G401.6 (cell line): ENCODE measurements at regions not wholly inside any gene's neighbourhood (a gene's known extent, or its start where the extent isn't known, plus 50 kb on each side); places are given as distances from the start of the nearest gene placed in this dataset.
"Not testable (repeated sequence)": the region's sequence is repeated elsewhere in the genome, so short reads cannot be mapped to it uniquely, and the experiment has no call there.

Experiments used
- FAIRE-seq: peaks from 2 replicates; lab custom pipeline; 2012; peaks lifted over from hg19 to GRCh38; lab: Jason Lieb, UNC

DNA sequence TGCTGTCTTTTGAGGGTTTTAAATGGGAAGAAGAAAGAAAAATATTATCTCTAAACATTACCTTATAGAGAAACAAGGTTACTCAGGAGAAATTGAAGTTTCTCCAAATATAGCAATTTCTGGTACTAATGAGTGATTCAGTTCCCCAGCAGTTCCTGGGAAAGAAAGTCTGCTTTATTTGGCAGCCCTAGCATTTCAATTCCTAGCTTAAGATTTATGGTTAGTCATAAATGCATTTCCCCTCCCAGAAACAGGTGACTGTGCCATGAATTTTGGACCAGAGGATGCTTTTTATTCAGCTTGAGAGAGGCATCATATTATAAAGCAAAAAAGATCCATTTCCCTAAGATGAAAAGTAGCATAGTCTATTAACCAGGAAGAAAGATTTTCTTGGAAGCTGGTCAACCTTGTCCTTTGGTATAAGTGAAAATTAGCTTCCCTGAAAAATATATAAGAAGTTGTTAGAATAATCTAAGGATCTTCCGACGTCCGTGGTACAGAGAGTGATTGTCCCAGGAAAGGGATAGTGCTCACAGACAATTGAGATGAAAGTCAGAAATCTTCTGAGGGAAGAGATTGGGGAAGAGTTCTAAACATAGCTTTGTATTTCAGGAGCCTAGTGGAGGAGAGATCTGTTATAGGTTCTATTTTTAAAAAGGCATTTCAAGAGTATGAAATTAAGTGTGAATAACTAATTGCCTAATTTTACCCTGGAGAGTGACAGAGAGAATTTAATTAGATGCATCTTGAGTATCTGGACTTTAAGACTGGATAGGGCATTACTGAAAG, 164.9 kb downstream of the ESM1 start:
- FAIRE-seq, result no peak

GRCh38 chr5:54807421-54807820, 178.0 kb downstream of the ESM1 start:
- no peak for FAIRE-seq

GRCh38 chr5:54804521-54804920, 180.9 kb downstream of the ESM1 start:
- FAIRE-seq, result no peak

DNA sequence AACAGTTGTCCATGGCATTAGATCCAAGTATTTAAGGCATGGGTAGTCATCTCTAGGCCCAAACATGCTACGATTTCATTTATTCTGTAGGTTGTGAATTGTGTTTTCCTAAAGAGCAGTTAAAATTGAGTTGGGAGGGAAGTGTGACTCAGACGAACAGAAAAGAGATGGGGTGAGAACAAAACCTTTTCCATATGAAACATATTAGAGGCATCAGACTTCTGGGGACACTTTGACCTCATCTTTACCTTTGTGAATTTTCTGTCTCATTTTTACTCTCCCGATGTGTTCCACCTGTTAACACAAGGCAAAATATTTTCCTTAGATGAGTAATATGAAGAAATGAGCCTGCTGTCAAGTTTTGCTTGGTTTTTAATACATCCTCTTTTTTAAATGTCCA, 181.3 kb downstream of the ESM1 start:
- FAIRE-seq, result no peak

DNA sequence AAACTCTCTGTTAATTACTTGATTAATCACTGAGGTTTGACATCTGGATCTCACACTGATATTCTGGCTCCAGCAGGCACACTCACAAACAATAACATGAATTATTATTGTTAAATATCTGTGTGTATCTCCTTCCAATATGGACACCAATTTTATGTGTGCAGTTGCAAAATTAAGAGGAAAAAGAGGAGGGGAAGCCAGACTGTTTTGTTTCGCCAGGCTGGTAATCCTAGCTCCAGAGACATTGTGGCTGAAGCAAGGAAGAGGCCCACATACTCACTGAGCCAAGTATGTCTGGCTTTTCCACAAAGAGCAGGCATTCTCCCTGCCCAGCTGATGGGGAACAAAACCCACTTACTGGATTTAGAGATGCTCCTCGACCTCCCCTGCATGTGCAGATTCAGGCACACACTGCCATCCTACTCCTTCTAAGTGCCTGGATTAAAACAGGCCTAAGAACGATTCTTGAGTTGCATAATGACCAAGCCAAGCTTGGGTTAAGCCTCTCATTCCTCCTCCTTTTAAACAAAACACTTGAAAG, 181.9 kb downstream of the ESM1 start:
- no peak for FAIRE-seq

GRCh38 chr5:54799645-54800044, 185.7 kb downstream of the ESM1 start:
- FAIRE-seq, result no peak

DNA sequence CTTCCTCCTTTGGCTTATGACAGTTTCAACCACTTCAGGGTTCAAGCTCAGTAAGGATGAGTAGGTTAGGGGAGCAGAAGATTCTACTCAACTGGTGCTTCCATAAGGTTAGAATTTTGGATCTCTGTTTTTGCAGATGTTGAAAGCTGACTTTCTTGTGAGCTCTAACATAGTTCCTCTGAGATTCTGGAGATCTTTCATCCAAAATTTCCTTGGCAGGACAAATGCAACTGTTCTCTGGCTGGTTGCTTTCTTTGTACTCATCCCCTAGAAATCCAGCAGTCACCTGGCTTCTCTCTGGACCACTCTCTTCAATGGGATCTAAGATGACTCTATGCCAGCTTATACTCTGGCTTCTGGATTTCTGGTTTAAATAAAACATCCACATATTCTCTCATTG, 189.6 kb downstream of the ESM1 start:
- no peak for FAIRE-seq

DNA sequence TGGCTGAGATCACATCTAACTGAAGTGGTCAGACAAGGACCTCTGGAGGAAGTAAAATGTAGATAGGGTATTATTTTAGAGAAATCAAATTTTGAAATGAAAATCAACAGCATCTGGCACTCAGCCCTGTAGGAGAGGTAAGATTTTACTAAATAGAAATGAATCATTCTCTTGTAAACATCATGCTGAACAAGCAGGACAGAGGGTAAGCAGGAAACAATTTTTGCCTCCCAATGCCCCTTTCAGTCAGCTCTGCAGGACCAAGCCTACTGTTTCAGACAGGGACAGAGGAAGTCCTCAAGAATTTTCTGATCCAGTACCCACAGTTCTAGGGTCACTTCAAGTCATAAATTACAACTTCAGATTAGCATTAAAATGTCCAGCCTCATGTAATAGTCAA, 190.1 kb downstream of the ESM1 start:
- no peak for FAIRE-seq

GRCh38 chr5:54794135-54794975, 191.0 kb downstream of the ESM1 start:
- FAIRE-seq, result no peak

DNA sequence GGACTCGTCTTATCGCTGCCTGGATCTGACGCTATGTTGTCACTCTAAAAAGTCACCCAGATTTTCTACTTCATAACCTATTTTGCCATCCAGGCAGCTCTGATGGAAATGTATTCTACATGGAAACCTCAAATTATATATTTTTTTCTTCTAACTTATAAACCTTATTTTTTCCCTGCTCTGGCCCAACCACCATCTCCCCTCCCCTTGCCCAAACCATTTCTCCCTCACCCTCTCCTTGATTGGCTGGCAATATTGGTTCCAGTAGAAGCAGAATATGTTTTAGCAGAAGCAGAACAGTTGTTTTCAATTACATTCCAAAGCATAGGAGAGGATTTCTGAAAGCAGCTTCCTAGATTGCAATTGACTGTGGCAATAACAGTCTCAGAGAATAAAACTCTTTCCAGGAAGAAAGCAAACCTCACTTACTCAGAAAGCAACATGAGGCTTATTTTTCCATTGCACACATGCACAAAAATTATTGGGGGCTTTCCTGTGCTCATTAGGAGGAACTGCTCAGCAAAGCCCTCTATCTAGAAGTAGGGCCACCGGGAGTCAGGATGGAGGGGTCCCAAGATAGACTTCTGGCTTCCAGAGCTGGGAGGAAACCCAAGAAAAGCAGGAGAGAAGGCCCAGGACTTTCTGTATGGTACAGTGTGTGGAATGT, 191.8 kb downstream of the ESM1 start:
- no peak for FAIRE-seq

DNA sequence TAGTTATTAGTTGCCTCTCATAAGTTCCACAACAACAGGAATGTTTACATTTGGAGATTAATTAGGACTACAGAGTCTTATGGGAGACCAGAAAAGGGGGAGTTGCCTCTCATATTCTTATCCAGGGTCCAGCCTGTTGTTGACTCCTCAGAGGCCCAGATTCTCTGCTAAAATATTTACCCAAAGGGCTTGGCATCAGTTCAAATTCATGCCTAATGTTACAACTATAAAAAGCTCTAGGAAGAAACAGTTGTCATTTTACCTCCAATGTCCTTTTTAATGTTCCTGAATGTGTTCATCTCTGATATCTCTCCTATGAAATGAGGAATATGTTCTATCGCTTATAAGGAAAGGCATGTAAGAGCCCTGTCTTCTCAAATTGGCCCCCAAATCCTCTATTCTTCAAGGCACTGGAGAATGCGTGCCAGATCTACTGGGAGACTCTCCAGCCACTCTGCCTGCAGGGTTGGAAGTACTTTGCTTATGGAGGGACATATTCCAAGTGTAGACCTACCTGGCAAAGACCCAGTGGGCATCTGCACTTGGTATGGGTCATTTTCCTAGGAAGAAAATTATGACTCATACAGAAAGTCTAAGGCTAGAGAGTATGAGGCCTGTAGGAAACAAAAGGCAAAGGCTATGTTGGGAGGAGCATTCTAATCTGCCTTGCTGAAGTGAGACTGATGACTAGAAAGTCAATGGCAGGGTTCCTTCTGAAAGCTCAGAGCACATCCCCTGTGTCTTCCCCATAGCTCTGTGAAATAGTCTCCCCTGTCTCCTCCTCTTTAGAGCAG, 192.6 kb downstream of the ESM1 start:
- FAIRE-seq, result no peak

DNA sequence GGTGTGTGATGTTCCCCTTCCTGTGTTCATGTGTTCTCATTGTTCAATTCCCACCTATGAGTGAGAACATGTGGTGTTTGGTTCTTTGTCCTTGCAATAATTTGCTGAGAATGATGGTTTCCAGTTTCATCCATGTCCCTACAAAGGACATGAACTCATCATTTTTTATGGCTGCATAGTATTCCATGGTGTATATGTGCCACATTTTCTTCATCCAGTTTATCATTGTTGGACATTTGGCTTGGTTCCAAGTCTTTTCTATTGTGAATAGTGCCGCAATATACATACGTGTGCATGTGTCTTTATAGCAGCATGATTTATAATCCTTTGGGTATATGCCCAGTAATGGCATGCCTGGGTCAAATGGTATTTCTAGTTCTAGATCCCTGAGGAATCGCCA, 197.5 kb downstream of the ESM1 start:
- not testable (repeated sequence) for FAIRE-seq

DNA sequence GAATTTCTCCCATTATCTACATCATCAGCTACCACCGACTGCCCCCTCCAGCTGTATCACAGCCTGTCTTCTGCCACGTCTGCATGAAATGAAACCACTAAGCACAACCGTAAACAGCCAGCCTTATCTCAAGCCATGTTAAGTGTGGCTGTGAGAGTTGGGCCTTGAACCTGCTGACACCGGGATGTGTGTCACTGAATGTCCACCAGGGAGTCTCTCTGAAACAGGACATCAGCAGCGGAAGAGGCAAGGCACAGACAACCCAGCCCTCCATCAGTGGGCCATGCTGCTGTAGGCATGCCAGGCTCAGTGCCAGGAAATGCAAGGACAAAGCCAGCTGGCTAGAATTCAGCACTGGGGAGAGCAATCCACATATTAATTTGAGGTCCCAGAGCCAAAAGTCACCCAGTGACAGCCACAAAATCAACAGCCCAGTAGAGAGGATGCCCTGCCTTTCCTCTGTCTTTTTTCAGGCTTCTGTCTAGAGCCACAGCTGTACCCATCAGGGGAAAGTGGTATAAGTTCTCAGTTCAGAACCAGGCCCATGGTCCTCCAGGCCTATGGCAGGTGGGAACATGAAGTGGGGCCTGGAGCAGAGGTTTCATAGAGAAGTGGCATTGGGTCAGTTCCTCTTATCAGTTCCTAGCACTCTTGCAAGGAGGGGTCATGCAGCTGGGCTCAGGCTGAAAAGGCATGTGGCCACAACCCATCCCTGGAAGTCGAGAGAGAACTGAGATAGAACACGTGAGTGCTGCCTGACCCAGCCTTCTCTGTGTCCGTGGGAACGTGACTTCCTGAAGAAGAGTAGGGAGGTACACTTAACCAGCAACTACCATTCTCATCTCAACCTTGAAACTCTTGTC, 199.4 kb downstream of the ESM1 start:
- no peak for FAIRE-seq

GRCh38 chr5:54778783-54779182, 206.6 kb downstream of the ESM1 start:
- no peak for FAIRE-seq

- no peak for FAIRE-seq
These were observed 209.7 kb downstream of the ESM1 start for GRCh38 chr5:54775645-54776044.

- no peak for FAIRE-seq
These were observed 210.9 kb downstream of the ESM1 start for GRCh38 chr5:54774281-54775170.

DNA sequence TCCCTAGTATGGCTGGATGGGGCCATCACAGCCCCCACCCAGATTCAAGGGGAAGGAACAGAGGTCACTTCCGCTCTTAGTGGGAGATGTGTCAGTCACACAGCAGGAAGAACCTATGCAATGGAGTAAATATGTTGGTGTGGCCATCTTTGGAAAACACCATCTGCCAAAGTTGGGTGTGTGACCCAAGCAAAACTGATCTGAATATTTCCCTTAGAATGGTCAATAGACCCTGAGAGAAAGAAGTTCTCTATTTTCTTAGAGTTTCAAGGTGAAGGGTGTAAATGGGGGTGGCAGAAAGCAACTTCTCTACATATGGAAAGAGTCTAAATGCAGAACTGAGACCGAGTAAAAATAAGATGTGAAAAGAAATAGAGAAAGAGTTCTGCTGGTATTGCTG, 212.7 kb downstream of the ESM1 start:
- FAIRE-seq, result no peak

DNA sequence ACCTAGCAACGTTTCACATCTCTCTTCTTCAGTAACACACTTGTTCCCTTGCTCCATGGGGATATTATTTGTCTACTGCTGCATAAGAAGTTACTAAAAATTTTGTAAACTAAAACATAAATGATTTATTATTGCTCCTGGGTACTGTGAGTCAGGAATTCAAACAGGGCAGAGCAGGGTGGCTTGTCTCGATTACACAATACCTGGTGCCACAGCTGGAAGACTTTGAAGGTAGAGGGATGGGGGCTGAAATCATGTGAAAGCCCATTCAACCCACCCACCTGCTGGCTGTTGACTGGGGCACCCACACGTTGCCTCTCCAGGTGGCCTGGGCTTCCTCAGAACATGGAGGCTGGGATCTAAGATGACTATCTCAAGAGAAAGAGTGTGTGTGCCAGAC, 213.2 kb downstream of the ESM1 start:
- no peak for FAIRE-seq

DNA sequence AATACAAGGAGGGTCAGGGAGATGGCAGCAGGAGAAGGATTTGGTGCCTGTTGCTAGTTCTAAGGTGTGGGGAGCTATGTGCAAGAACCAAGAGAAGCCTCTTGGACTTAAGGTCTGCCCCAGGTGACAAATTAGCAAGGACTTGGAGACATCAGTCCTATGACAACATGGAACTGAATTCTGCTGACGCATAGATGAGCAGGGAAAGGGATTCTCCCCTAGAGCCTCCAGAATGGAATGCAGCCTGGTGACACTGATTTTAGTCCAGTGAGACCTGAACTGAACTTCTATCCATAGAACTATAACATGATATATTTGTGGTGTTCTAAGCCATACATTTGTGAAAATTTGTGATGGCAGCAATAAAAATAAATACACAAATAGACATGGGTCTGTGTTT, 215.6 kb downstream of the ESM1 start:
- FAIRE-seq, result no peak

DNA sequence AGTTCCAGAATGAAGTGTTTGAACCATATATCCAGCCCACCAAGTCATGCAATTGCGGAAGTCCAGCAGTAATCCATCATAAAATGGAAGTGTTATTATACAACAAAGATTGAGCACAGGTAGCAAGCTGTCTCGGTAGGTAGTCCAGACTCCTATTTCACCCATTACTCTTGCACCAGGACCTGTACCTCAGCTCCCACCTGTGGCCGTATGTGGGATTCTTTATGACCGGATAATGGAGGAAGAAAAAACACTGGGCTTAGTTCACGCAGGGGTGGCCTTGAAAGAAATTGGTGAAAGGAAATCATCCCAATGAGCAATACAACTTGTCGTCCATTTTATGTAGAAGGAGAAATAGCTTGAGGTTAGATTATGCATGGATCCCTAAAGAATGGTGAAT, 216.3 kb downstream of the ESM1 start:
- no peak for FAIRE-seq
